ENCODE measurements at regions not wholly inside any gene's neighbourhood (a gene's known extent, or its start where the extent isn't known, plus 50 kb on each side); places are given as distances from the start of the nearest gene placed in this dataset.

DNA sequence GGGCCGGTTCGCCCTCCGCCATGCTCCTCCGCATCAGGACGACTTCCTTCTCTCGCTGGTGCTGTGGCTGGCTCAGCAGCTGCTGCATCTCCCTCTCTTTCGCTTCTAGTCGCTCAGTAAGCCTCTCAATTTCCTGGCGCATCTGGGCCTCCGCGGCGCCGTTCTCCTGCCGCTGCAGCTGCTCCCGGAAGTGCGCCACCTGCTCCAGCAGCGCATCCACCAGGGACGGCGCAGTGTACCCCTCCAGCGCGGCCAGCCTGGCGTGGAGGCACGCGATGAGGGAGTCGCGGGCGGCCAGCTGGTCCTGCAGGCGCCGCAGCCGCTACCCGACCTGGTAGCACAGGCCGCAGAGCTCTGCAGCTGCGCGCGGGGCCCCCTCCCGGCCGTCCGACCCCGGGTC is 97.4 kb upstream of the MED14 start (continued):
- TF ChIP-seq, protein P1, sequence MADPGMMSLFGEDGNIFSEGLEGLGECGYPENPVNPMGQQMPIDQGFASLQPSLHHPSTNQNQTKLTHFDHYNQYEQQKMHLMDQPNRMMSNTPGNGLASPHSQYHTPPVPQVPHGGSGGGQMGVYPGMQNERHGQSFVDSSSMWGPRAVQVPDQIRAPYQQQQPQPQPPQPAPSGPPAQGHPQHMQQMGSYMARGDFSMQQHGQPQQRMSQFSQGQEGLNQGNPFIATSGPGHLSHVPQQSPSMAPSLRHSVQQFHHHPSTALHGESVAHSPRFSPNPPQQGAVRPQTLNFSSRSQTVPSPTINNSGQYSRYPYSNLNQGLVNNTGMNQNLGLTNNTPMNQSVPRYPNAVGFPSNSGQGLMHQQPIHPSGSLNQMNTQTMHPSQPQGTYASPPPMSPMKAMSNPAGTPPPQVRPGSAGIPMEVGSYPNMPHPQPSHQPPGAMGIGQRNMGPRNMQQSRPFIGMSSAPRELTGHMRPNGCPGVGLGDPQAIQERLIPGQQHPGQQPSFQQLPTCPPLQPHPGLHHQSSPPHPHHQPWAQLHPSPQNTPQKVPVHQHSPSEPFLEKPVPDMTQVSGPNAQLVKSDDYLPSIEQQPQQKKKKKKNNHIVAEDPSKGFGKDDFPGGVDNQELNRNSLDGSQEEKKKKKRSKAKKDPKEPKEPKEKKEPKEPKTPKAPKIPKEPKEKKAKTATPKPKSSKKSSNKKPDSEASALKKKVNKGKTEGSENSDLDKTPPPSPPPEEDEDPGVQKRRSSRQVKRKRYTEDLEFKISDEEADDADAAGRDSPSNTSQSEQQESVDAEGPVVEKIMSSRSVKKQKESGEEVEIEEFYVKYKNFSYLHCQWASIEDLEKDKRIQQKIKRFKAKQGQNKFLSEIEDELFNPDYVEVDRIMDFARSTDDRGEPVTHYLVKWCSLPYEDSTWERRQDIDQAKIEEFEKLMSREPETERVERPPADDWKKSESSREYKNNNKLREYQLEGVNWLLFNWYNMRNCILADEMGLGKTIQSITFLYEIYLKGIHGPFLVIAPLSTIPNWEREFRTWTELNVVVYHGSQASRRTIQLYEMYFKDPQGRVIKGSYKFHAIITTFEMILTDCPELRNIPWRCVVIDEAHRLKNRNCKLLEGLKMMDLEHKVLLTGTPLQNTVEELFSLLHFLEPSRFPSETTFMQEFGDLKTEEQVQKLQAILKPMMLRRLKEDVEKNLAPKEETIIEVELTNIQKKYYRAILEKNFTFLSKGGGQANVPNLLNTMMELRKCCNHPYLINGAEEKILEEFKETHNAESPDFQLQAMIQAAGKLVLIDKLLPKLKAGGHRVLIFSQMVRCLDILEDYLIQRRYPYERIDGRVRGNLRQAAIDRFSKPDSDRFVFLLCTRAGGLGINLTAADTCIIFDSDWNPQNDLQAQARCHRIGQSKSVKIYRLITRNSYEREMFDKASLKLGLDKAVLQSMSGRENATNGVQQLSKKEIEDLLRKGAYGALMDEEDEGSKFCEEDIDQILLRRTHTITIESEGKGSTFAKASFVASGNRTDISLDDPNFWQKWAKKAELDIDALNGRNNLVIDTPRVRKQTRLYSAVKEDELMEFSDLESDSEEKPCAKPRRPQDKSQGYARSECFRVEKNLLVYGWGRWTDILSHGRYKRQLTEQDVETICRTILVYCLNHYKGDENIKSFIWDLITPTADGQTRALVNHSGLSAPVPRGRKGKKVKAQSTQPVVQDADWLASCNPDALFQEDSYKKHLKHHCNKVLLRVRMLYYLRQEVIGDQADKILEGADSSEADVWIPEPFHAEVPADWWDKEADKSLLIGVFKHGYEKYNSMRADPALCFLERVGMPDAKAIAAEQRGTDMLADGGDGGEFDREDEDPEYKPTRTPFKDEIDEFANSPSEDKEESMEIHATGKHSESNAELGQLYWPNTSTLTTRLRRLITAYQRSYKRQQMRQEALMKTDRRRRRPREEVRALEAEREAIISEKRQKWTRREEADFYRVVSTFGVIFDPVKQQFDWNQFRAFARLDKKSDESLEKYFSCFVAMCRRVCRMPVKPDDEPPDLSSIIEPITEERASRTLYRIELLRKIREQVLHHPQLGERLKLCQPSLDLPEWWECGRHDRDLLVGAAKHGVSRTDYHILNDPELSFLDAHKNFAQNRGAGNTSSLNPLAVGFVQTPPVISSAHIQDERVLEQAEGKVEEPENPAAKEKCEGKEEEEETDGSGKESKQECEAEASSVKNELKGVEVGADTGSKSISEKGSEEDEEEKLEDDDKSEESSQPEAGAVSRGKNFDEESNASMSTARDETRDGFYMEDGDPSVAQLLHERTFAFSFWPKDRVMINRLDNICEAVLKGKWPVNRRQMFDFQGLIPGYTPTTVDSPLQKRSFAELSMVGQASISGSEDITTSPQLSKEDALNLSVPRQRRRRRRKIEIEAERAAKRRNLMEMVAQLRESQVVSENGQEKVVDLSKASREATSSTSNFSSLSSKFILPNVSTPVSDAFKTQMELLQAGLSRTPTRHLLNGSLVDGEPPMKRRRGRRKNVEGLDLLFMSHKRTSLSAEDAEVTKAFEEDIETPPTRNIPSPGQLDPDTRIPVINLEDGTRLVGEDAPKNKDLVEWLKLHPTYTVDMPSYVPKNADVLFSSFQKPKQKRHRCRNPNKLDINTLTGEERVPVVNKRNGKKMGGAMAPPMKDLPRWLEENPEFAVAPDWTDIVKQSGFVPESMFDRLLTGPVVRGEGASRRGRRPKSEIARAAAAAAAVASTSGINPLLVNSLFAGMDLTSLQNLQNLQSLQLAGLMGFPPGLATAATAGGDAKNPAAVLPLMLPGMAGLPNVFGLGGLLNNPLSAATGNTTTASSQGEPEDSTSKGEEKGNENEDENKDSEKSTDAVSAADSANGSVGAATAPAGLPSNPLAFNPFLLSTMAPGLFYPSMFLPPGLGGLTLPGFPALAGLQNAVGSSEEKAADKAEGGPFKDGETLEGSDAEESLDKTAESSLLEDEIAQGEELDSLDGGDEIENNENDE (IDR thresholded peaks at IDR 0.05; ENCODE audit: insufficient replicate concordance, low read length): no peak
- no peak for TF ChIP-seq CHD2 (IDR thresholded peaks at IDR 0.05; ENCODE audit: low read length)
- TF ChIP-seq, protein P2, sequence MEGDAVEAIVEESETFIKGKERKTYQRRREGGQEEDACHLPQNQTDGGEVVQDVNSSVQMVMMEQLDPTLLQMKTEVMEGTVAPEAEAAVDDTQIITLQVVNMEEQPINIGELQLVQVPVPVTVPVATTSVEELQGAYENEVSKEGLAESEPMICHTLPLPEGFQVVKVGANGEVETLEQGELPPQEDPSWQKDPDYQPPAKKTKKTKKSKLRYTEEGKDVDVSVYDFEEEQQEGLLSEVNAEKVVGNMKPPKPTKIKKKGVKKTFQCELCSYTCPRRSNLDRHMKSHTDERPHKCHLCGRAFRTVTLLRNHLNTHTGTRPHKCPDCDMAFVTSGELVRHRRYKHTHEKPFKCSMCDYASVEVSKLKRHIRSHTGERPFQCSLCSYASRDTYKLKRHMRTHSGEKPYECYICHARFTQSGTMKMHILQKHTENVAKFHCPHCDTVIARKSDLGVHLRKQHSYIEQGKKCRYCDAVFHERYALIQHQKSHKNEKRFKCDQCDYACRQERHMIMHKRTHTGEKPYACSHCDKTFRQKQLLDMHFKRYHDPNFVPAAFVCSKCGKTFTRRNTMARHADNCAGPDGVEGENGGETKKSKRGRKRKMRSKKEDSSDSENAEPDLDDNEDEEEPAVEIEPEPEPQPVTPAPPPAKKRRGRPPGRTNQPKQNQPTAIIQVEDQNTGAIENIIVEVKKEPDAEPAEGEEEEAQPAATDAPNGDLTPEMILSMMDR (IDR thresholded peaks at IDR 0.05; ENCODE audit: control extremely low read depth in 1 of 3, insufficient read depth in 1 of 3, low read depth in 1 of 3, low read length in 3 of 3): no peak
- no peak for TF ChIP-seq SP1 (IDR thresholded peaks at IDR 0.05; ENCODE audit: low read depth, low read length)
- TF ChIP-seq MAFK (IDR thresholded peaks at IDR 0.05; ENCODE audit: low read depth, low read length): no peak
- no peak for TF ChIP-seq CHD1 (IDR thresholded peaks at IDR 0.05; ENCODE audit: low read depth, low read length)
- TF ChIP-seq FOSL1 (IDR thresholded peaks at IDR 0.05; ENCODE audit: insufficient read depth, low read depth, low read length): no peak
- TF ChIP-seq BACH1 (IDR thresholded peaks at IDR 0.05; ENCODE audit: low read length): no peak
- TF ChIP-seq TCF12 (IDR thresholded peaks at IDR 0.05; ENCODE audit: low read depth, low read length): no peak
- no peak for TF ChIP-seq TBP (IDR thresholded peaks at IDR 0.05; ENCODE audit: low read depth, low read length)

Measured in H1 (cell line).